Left ventricle myocardium inferior (tissue), 1 donor: ENCODE measurements at regions not wholly inside any gene's neighbourhood (a gene's known extent, or its start where the extent isn't known, plus 50 kb on each side); places are given as distances from the start of the nearest gene placed in this dataset.

Experiments used
- DNase-seq: peaks from one replicate; pipeline ENCODE4 v3.0.0-alpha.2; 2020
- H3K27ac ChIP-seq: fragments of 200-600 bp; replicated peaks from 2 replicates; pipeline ENCODE4 v1.8.0; 2021
- H3K27me3 ChIP-seq: fragments of 200-600 bp; 2 replicates; pipeline ENCODE4 v1.8.0; 2021; ENCODE audit warnings: low read depth
- H3K36me3 ChIP-seq: fragments of 200-600 bp; 2 replicates; pipeline ENCODE4 v1.8.0; 2021
- H3K4me1 ChIP-seq: fragments of 200-600 bp; 2 replicates; pipeline ENCODE4 v1.8.0; 2021
- H3K4me3 ChIP-seq: fragments of 200-600 bp; 2 replicates; pipeline ENCODE4 v1.8.0; 2021; ENCODE audit warnings: mild to moderate bottlenecking, moderate library complexity
- H3K9me3 ChIP-seq: fragments of 200-600 bp; replicated peaks from 2 replicates; pipeline ENCODE4 v1.8.0; 2021
- intact Hi-C: fragments of 100-400 bp; cut with micrococcal nuclease; formaldehyde crosslinking; loops from one replicate; pipeline ENCODE4 v1.11.0; 2022
- TF ChIP-seq, protein P1 (sequence below): fragments of 200-600 bp; IDR thresholded peaks from 2 replicates; pipeline ENCODE4 v1.8.0; 2021; ENCODE audit warnings: antibody characterized with exemption, mild to moderate bottlenecking, borderline replicate concordance
- donor health status: DM: no; HTN: yes; CAD: no; lungs with severe emphysema.

DNA sequence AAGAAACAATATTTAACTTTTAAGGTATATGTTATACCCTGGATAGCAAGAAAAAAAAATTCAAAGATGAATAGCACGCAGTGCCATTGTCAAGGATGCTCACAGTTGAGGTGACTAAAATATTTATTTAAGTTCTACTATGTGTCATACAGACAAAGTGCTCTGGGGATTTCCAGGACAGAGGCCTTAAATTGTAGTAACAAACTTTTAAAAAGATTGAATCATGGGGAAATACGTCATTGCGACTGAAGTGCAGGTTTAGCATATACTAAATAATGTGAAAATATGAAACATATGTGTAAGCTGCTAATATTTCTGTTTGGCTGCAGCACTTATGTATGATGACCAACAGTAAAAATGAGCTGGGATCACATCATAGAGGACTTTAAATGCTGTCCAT is 748.0 kb upstream of the PCDH7 start:
- Histone ChIP-seq H3K9me3 (no peaks in the 10 kb centered on the region), H3K27ac (no peak overlapping the region), H3K36me3 (no peaks in the 10 kb centered on the region), H3K4me1 (no peaks in the 10 kb centered on the region), H3K27me3 (no peaks in the 10 kb centered on the region), H3K4me3 (no peak overlapping the region)
- TF ChIP-seq, protein P1, sequence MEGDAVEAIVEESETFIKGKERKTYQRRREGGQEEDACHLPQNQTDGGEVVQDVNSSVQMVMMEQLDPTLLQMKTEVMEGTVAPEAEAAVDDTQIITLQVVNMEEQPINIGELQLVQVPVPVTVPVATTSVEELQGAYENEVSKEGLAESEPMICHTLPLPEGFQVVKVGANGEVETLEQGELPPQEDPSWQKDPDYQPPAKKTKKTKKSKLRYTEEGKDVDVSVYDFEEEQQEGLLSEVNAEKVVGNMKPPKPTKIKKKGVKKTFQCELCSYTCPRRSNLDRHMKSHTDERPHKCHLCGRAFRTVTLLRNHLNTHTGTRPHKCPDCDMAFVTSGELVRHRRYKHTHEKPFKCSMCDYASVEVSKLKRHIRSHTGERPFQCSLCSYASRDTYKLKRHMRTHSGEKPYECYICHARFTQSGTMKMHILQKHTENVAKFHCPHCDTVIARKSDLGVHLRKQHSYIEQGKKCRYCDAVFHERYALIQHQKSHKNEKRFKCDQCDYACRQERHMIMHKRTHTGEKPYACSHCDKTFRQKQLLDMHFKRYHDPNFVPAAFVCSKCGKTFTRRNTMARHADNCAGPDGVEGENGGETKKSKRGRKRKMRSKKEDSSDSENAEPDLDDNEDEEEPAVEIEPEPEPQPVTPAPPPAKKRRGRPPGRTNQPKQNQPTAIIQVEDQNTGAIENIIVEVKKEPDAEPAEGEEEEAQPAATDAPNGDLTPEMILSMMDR: no peak
- DNase-seq: no peak
- intact Hi-C loops: no loop called here

- intact Hi-C loops: no loop called here
- Histone ChIP-seq H3K4me3 (no peak overlapping the region), H3K4me1 (no peaks in the 10 kb centered on the region), H3K27me3 (no peaks in the 10 kb centered on the region), H3K27ac (no peak overlapping the region), H3K36me3 (no peaks in the 10 kb centered on the region), H3K9me3 (peaks cover 6% of the 10 kb centered on the region)
- TF ChIP-seq, protein P1: no peak
- DNase-seq: no peak
Observed at GRCh38 chr4:29983890-29984289, 736.3 kb upstream of the PCDH7 start.

DNA sequence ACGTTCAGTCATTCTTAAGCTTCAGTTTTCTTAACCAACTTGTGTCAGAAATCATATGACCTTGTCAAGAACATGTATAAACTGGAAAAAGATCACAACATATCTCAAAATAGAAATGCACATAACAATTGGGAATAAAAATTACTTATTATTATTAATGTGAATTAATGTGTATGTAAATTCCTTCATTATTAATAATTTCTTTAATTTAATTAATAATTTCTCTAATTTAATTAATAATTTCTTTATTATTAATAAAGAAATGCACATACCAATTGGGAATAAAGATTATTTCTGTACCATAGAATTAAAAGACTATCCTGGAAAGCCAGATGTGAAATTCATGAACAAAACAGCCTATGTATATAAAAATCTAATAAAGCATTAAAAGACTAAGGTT is 718.5 kb upstream of the PCDH7 start:
- H3K27me3 ChIP-seq: no peaks in the 10 kb centered on the region
- H3K9me3 ChIP-seq: peaks cover 14% of the 10 kb centered on the region
- no peaks in the 10 kb centered on the region for H3K4me1 ChIP-seq
- no peak overlapping the region for H3K4me3 ChIP-seq
- TF ChIP-seq, protein P1: no peak
- H3K27ac ChIP-seq: no peak overlapping the region
- intact Hi-C loops: no loop called here
- no peak for DNase-seq
- no peaks in the 10 kb centered on the region for H3K36me3 ChIP-seq

- intact Hi-C loops: no loop called here
- TF ChIP-seq, protein P1: no peak
Observed at GRCh38 chr4:30002341-30002740, 717.8 kb upstream of the PCDH7 start.

GRCh38 chr4:30005995-30006394 is 714.2 kb upstream of the PCDH7 start:
- intact Hi-C loops: no loop called here
- Histone ChIP-seq H3K9me3 (peaks cover 39% of the 10 kb centered on the region), H3K27ac (no peak overlapping the region), H3K36me3 (no peaks in the 10 kb centered on the region), H3K4me3 (no peak overlapping the region), H3K4me1 (no peaks in the 10 kb centered on the region), H3K27me3 (no peaks in the 10 kb centered on the region)
- DNase-seq: no peak
- TF ChIP-seq, protein P1: no peak

More at GRCh38 chr4:30002341-30002740, 717.8 kb upstream of the PCDH7 start:
- Histone ChIP-seq H3K27ac (no peak overlapping the region), H3K4me3 (no peak overlapping the region), H3K4me1 (no peaks in the 10 kb centered on the region), H3K36me3 (no peaks in the 10 kb centered on the region), H3K9me3 (peaks cover 16% of the 10 kb centered on the region), H3K27me3 (no peaks in the 10 kb centered on the region)
- no peak for DNase-seq

DNA sequence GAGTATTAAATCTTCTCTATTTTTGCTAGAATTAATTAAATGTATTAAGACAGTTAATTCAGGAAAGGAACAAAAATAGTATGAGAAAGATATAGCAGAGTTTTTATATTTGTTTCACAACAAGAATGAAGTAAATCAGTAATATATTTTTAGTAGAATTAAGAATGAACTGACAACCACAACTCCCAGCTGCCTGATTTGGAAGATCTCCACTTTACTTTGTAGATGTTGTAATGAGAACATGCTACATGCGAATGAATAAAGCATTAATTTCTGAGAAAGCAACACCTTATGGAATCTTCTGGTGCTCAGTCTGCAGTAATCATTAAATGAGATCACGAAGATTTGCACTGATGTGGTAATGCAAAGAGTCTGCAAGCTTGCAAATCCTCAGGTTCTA is 695.6 kb upstream of the PCDH7 start:
- Histone ChIP-seq H3K9me3 (peaks cover 14% of the 10 kb centered on the region), H3K4me3 (no peak overlapping the region), H3K27me3 (no peaks in the 10 kb centered on the region), H3K27ac (no peak overlapping the region), H3K4me1 (no peaks in the 10 kb centered on the region), H3K36me3 (no peaks in the 10 kb centered on the region)
- intact Hi-C loops: no loop called here
- TF ChIP-seq, protein P1: no peak
- no peak for DNase-seq
